ENCODE measurements at regions not wholly inside any gene's neighbourhood (a gene's known extent, or its start where the extent isn't known, plus 50 kb on each side); places are given as distances from the start of the nearest gene placed in this dataset.

GRCh38 chr13:86174622-86175021 lies 375.4 kb upstream of the SLITRK6 start:
- POLR2A ChIA-PET = no interaction called here

More at GRCh38 chr13:86174622-86175021, 375.4 kb upstream of the SLITRK6 start:
- Histone ChIP-seq H3K9me2 (ENCODE audit: insufficient read depth) (no peaks in the 10 kb centered on the region), H3K9ac (ENCODE audit: low read length) (no peak overlapping the region), H2AFZ (ENCODE audit: low read depth, low read length, poor library complexity, severe bottlenecking) (no peak overlapping the region), H3K4me2 (ENCODE audit: low read length) (no peak overlapping the region), H3K4me1 (ENCODE audit: control insufficient read depth in 1 of 2, insufficient read depth in 2 of 2, low read length in 2 of 2) (no peaks in the 10 kb centered on the region), H4K20me1 (ENCODE audit: insufficient read depth) (no peaks in the 10 kb centered on the region), H3K4me3 (replicated peaks in 1 of 2; ENCODE audit: low read depth in 1 of 2, low read length in 2 of 2) (no peak overlapping the region), H3K27ac (ENCODE audit: low read depth, low read length) (no peak overlapping the region), H3K36me3 (ENCODE audit: control insufficient read depth in 1 of 2, insufficient read depth in 2 of 2, low read length in 2 of 2) (no peaks in the 10 kb centered on the region), H3K79me2 (ENCODE audit: insufficient read depth, low read length) (no peaks in the 10 kb centered on the region), H3K9me3 (ENCODE audit: control insufficient read depth in 1 of 2, insufficient read depth in 1 of 2, low read depth in 1 of 2, low read length in 2 of 2) (no peaks in the 10 kb centered on the region), H3K27me3 (ENCODE audit: insufficient read depth, low read length) (no peaks in the 10 kb centered on the region)
- ChIA-PET CTCF (no interaction called here), RAD21 (ENCODE audit: low non-redundant PET in 1 of 2, low total read pairs in 2 of 2, uncharacterized antibody in 2 of 2, unreplicated experiment in 2 of 2) (no interaction called here)
- no peak for TF ChIP-seq JUND (IDR thresholded peaks at IDR 0.05)
- TF ChIP-seq, protein P1, sequence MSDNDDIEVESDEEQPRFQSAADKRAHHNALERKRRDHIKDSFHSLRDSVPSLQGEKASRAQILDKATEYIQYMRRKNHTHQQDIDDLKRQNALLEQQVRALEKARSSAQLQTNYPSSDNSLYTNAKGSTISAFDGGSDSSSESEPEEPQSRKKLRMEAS (IDR thresholded peaks at IDR 0.05) = no peak
- TF ChIP-seq, protein P2, sequence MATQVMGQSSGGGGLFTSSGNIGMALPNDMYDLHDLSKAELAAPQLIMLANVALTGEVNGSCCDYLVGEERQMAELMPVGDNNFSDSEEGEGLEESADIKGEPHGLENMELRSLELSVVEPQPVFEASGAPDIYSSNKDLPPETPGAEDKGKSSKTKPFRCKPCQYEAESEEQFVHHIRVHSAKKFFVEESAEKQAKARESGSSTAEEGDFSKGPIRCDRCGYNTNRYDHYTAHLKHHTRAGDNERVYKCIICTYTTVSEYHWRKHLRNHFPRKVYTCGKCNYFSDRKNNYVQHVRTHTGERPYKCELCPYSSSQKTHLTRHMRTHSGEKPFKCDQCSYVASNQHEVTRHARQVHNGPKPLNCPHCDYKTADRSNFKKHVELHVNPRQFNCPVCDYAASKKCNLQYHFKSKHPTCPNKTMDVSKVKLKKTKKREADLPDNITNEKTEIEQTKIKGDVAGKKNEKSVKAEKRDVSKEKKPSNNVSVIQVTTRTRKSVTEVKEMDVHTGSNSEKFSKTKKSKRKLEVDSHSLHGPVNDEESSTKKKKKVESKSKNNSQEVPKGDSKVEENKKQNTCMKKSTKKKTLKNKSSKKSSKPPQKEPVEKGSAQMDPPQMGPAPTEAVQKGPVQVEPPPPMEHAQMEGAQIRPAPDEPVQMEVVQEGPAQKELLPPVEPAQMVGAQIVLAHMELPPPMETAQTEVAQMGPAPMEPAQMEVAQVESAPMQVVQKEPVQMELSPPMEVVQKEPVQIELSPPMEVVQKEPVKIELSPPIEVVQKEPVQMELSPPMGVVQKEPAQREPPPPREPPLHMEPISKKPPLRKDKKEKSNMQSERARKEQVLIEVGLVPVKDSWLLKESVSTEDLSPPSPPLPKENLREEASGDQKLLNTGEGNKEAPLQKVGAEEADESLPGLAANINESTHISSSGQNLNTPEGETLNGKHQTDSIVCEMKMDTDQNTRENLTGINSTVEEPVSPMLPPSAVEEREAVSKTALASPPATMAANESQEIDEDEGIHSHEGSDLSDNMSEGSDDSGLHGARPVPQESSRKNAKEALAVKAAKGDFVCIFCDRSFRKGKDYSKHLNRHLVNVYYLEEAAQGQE (IDR thresholded peaks at IDR 0.05; ENCODE audit: low read depth) = no peak
- no peak for TF ChIP-seq POLR2AphosphoS5 (IDR thresholded peaks at IDR 0.05; ENCODE audit: low read depth, low read length)
- no peak for TF ChIP-seq POLR2A (IDR thresholded peaks at IDR 0.05; ENCODE audit: borderline replicate concordance, extremely low read depth, insufficient read depth, insufficient read length)
- TF ChIP-seq ZFX (IDR thresholded peaks at IDR 0.05) = no peak
- TF ChIP-seq RAD21 (IDR thresholded peaks at IDR 0.05; ENCODE audit: low read depth) = no peak
- DNase-seq (ENCODE audit: low read depth, low spot score) (no peak), ATAC-seq (no peak)
- BruUV-seq (replicated peaks) = no TSS peak
- intact Hi-C loops (cut with micrococcal nuclease) = no loop called here

All from HCT116 (cell line).